IPS DF 4.7 (cell line): ENCODE measurements at regions not wholly inside any gene's neighbourhood (a gene's known extent, or its start where the extent isn't known, plus 50 kb on each side); places are given as distances from the start of the nearest gene placed in this dataset.

Source experiments
- DNase-seq: peaks from one replicate; pipeline ENCODE4 v3.0.0-alpha.2; 2013; ENCODE audit warnings: low spot score; ENCODE audit errors: extremely low read depth

GRCh38 chr7:27362026-27362425 is 119.4 kb downstream of the EVX1 start:
- no peak for DNase-seq

GRCh38 chr7:27364344-27364758 is 121.7 kb downstream of the EVX1 start:
- DNase-seq, result no peak

GRCh38 chr7:27367179-27367932 is 124.8 kb downstream of the EVX1 start:
- no peak for DNase-seq

- no peak for DNase-seq
These were observed 125.4 kb downstream of the EVX1 start for GRCh38 chr7:27367933-27368549.

- no peak for DNase-seq
These were observed 132.6 kb downstream of the EVX1 start for GRCh38 chr7:27374958-27375841.

- peak; percentile 30 for DNase-seq
These were observed 133.4 kb downstream of the EVX1 start for GRCh38 chr7:27375958-27376357.

- no peak for DNase-seq
These were observed 135.4 kb downstream of the EVX1 start for GRCh38 chr7:27377988-27378387.

GRCh38 chr7:27382307-27382706 is 139.7 kb downstream of the EVX1 start:
- no peak for DNase-seq

- no peak for DNase-seq
These were observed 144.0 kb downstream of the EVX1 start for GRCh38 chr7:27386581-27386980.

GRCh38 chr7:27387864-27388263 is 145.3 kb downstream of the EVX1 start:
- DNase-seq, result no peak

- DNase-seq, result no peak
These were observed 146.0 kb downstream of the EVX1 start for GRCh38 chr7:27388561-27388960.

- DNase-seq, result no peak
These were observed 146.9 kb downstream of the EVX1 start for GRCh38 chr7:27389496-27389895.

- no peak for DNase-seq
These were observed 149.9 kb downstream of the EVX1 start for GRCh38 chr7:27392477-27392876.

GRCh38 chr7:27394871-27395270 is 152.3 kb downstream of the EVX1 start:
- no peak for DNase-seq

GRCh38 chr7:27395626-27396025 is 153.0 kb downstream of the EVX1 start:
- DNase-seq, result no peak

GRCh38 chr7:27397503-27397902 is 154.9 kb downstream of the EVX1 start:
- DNase-seq, result no peak

GRCh38 chr7:27398851-27399250 is 156.2 kb downstream of the EVX1 start:
- DNase-seq, result no peak

GRCh38 chr7:27399791-27400567 is 157.4 kb downstream of the EVX1 start:
- DNase-seq, result no peak

- DNase-seq, result no peak
These were observed 163.2 kb downstream of the EVX1 start for GRCh38 chr7:27405780-27406179.

- DNase-seq, result no peak
These were observed 166.7 kb downstream of the EVX1 start for GRCh38 chr7:27409311-27409710.

- DNase-seq, result no peak
These were observed 167.2 kb downstream of the EVX1 start for GRCh38 chr7:27409776-27410175.
